KMS-11 (cell line): ENCODE measurements at regions not wholly inside any gene's neighbourhood (a gene's known extent, or its start where the extent isn't known, plus 50 kb on each side); places are given as distances from the start of the nearest gene placed in this dataset.
"Not testable (repeated sequence)": the region's sequence is repeated elsewhere in the genome, so short reads cannot be mapped to it uniquely, and the experiment has no call there.

ENCODE experiments used
- H2AFZ ChIP-seq: fragments of 200-600 bp; sonication (generic); 2 replicates; pipeline ENCODE4 v1.6.1; 2016; ENCODE audit warnings: antibody characterized with exemption, mixed run types, low read depth
- H3K27ac ChIP-seq: fragments of 200-600 bp; sonication (generic); 2 replicates; pipeline ENCODE4 v1.6.1; 2016; ENCODE audit warnings: mild to moderate bottlenecking, mixed run types
- H3K27me3 ChIP-seq: fragments of 200-600 bp; sonication (generic); 2 replicates; pipeline ENCODE4 v1.6.1; 2017; ENCODE audit warnings: mild to moderate bottlenecking, low read depth, mixed run types, moderate library complexity; ENCODE audit not compliant: insufficient read depth
- H3K36me3 ChIP-seq: fragments of 200-600 bp; sonication (generic); 2 replicates; pipeline ENCODE4 v1.6.1; 2017; ENCODE audit warnings: mild to moderate bottlenecking, mixed run types; ENCODE audit not compliant: insufficient read depth
- H3K4me1 ChIP-seq: fragments of 200-600 bp; sonication (generic); 2 replicates; pipeline ENCODE4 v1.6.1; 2016; ENCODE audit warnings: mild to moderate bottlenecking, low read depth, mixed run types; ENCODE audit not compliant: poor library complexity, severe bottlenecking
- H3K4me2 ChIP-seq: fragments of 200-600 bp; sonication (generic); 2 replicates; pipeline ENCODE4 v1.7.0; 2016; ENCODE audit warnings: mild to moderate bottlenecking, mixed run types
- H3K4me3 ChIP-seq: fragments of 200-600 bp; sonication (generic); IDR thresholded peaks from 2 replicates; pipeline ENCODE4 v1.6.1; 2017; ENCODE audit warnings: low read depth, low read length, mixed read lengths; ENCODE audit not compliant: insufficient read depth
- H3K79me2 ChIP-seq: fragments of 200-600 bp; sonication (generic); 2 replicates; pipeline ENCODE4 v1.6.1; 2016; ENCODE audit warnings: low read depth, mixed run types; ENCODE audit not compliant: insufficient read depth
- H3K9ac ChIP-seq: fragments of 200-600 bp; sonication (generic); 2 replicates; pipeline ENCODE4 v1.6.1; 2016; ENCODE audit warnings: mild to moderate bottlenecking, mixed run types
- H4K20me1 ChIP-seq: fragments of 200-600 bp; sonication (generic); 2 replicates; pipeline ENCODE4 v1.6.1; 2016; ENCODE audit warnings: mild to moderate bottlenecking, mixed run types; ENCODE audit not compliant: insufficient read depth
- CTCF ChIP-seq: fragments of 200-600 bp; sonication (generic); conservative IDR thresholded peaks from 2 replicates; pipeline ENCODE4 v1.6.1; 2017; ENCODE audit warnings: low read depth, mild to moderate bottlenecking, antibody characterized with exemption, low read length, moderate library complexity, mixed read lengths

GRCh38 chr4:171308661-171309060 lies 504.5 kb upstream of the GALNTL6 start:
- Histone ChIP-seq H3K9ac (no peak overlapping the region), H3K4me1 (no peaks in the 10 kb centered on the region), H3K4me2 (no peak overlapping the region), H3K36me3 (no peaks in the 10 kb centered on the region; the same call in 1 of the 2 replicates), H3K27me3 (no peaks in the 10 kb centered on the region), H4K20me1 (no peaks in the 10 kb centered on the region), H3K79me2 (no peaks in the 10 kb centered on the region), H2AFZ (no peak overlapping the region), H3K4me3 (no peak overlapping the region), H3K27ac (no peak overlapping the region)
- no peak for TF ChIP-seq CTCF

GRCh38 chr4:171298048-171298718 lies 515.0 kb upstream of the GALNTL6 start:
- not testable (repeated sequence) for H3K4me2 ChIP-seq, H4K20me1 ChIP-seq, H3K4me1 ChIP-seq, H3K27ac ChIP-seq, H2AFZ ChIP-seq, H3K36me3 ChIP-seq, H3K4me3 ChIP-seq, H3K27me3 ChIP-seq, H3K79me2 ChIP-seq, H3K9ac ChIP-seq

GRCh38 chr4:171288816-171289432 lies 524.3 kb upstream of the GALNTL6 start:
- Histone ChIP-seq H3K9ac (no peak overlapping the region), H3K4me3 (no peak overlapping the region), H4K20me1 (no peaks in the 10 kb centered on the region), H3K79me2 (no peaks in the 10 kb centered on the region), H3K36me3 (no peaks in the 10 kb centered on the region), H3K4me2 (no peak overlapping the region), H3K4me1 (no peaks in the 10 kb centered on the region), H2AFZ (no peak overlapping the region), H3K27ac (no peak overlapping the region), H3K27me3 (no peaks in the 10 kb centered on the region)
- no peak for TF ChIP-seq CTCF

- no peak for TF ChIP-seq CTCF
- no peak overlapping the region for H3K27ac ChIP-seq
- no peaks in the 10 kb centered on the region for H3K79me2 ChIP-seq
- H3K4me2 ChIP-seq: no peak overlapping the region
- no peaks in the 10 kb centered on the region for H3K4me1 ChIP-seq
- H3K36me3 ChIP-seq: no peaks in the 10 kb centered on the region
- no peak overlapping the region for H3K9ac ChIP-seq
- H4K20me1 ChIP-seq: no peaks in the 10 kb centered on the region
- H2AFZ ChIP-seq: no peak overlapping the region
- H3K4me3 ChIP-seq: no peak overlapping the region
- H3K27me3 ChIP-seq: no peaks in the 10 kb centered on the region
These were observed 531.8 kb upstream of the GALNTL6 start for GRCh38 chr4:171281359-171281758.

- Histone ChIP-seq H3K27me3 (no peaks in the 10 kb centered on the region), H3K4me3 (no peak overlapping the region), H3K4me1 (no peaks in the 10 kb centered on the region), H2AFZ (no peak overlapping the region), H3K36me3 (no peaks in the 10 kb centered on the region), H4K20me1 (no peaks in the 10 kb centered on the region), H3K4me2 (no peak overlapping the region), H3K9ac (no peak overlapping the region), H3K27ac (no peak overlapping the region), H3K79me2 (no peaks in the 10 kb centered on the region)
- no peak for TF ChIP-seq CTCF
These were observed 534.1 kb upstream of the GALNTL6 start for GRCh38 chr4:171279131-171279530.
